Right ventricle myocardium superior (tissue), 1 donor: ENCODE measurements at regions not wholly inside any gene's neighbourhood (a gene's known extent, or its start where the extent isn't known, plus 50 kb on each side); places are given as distances from the start of the nearest gene placed in this dataset.
"Not testable (repeated sequence)": the region's sequence is repeated elsewhere in the genome, so short reads cannot be mapped to it uniquely, and the experiment has no call there.

ENCODE experiments used
- ATAC-seq: fragments of 200-7000 bp; cut with Tn5 transposase; one replicate; pipeline ENCODE4 v1.9.1; 2020; ENCODE audit warnings: mild to moderate bottlenecking; ENCODE audit not compliant: poor library complexity
- DNase-seq: peaks from one replicate; pipeline ENCODE4 v3.0.0-alpha.2; 2020
- intact Hi-C: fragments of 100-400 bp; cut with DNase I; formaldehyde crosslinking; loops from one replicate; pipeline ENCODE4 v1.11.2; 2022
- donor health status: DM: no; HTN: yes; CAD: no; lungs with severe emphysema.

GRCh38 chr1:175265091-175265490 lies 72.5 kb upstream of the KIAA0040 start:
- DNase-seq (no peak), ATAC-seq (no peak)
- intact Hi-C loops, result no loop called here

GRCh38 chr1:175262621-175263020 lies 70.0 kb upstream of the KIAA0040 start:
- no peak for ATAC-seq
- intact Hi-C loops, result no loop called here

GRCh38 chr1:175256246-175256645 lies 63.7 kb upstream of the KIAA0040 start:
- DNase-seq, ATAC-seq, intact Hi-C loops: not testable (repeated sequence)

More at GRCh38 chr1:175262621-175263020, 70.0 kb upstream of the KIAA0040 start:
- no peak for DNase-seq

GRCh38 chr1:175254190-175254589 lies 61.6 kb upstream of the KIAA0040 start:
- intact Hi-C loops, result no loop called here
- ATAC-seq, result no peak
- DNase-seq, result no peak

GRCh38 chr1:175252561-175252960 lies 60.0 kb upstream of the KIAA0040 start:
- DNase-seq (no peak), ATAC-seq (no peak)
- intact Hi-C loops, result no loop called here

- DNase-seq, result no peak
- ATAC-seq, result peak; percentile 74
- intact Hi-C loops, result no loop called here
Measured at GRCh38 chr1:175250027-175250426, 57.5 kb upstream of the KIAA0040 start.

GRCh38 chr1:175248036-175248435 lies 55.5 kb upstream of the KIAA0040 start:
- intact Hi-C loops, DNase-seq, ATAC-seq: not testable (repeated sequence)

- intact Hi-C loops, DNase-seq, ATAC-seq: not testable (repeated sequence)
Measured at GRCh38 chr1:175247056-175247455, 54.5 kb upstream of the KIAA0040 start.

GRCh38 chr1:175245324-175245723 lies 52.7 kb upstream of the KIAA0040 start:
- intact Hi-C loops, result no loop called here
- no peak for ATAC-seq
- DNase-seq, result no peak

- ATAC-seq (no peak), DNase-seq (no peak)
- intact Hi-C loops, result no loop called here
Measured at GRCh38 chr1:175244206-175244605, 51.6 kb upstream of the KIAA0040 start.
